ENCODE measurements at regions not wholly inside any gene's neighbourhood (a gene's known extent, or its start where the extent isn't known, plus 50 kb on each side); places are given as distances from the start of the nearest gene placed in this dataset.
A peak's percentile ranks its signal among the peaks of the same experiment; 100 is the strongest.

DNA sequence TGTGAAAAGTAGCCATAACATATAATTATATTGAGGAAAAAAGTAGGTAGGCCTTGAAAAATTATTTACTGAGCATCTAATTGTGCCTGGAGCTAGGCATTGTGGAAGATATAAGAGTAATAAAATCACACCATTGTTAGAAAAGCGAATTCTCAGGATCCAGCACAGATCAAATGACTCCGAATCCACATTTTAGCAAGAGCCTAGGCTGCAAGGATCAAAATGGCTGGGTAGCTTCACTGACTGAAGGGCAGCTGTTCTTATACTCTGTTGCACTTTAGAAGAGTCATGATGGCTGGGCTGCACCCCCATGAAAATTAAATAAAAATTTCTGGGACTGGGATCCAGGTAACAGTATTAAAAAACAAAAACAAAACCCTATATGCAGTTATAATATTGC lies 67.6 kb upstream of the HMCN1 start:
- H3K4me2 ChIP-seq (ENCODE audit: low read depth, low read length, poor library complexity, severe bottlenecking): no peak overlapping the region
- no peaks in the 10 kb centered on the region for H3K36me3 ChIP-seq (ENCODE audit: insufficient read depth, low read length)
- no peak overlapping the region for H3K9ac ChIP-seq (ENCODE audit: low read length)
- H3K4me1 ChIP-seq (ENCODE audit: low read length): peaks cover 45% of the 10 kb centered on the region
- H3K4me3 ChIP-seq (ENCODE audit: low read length): no peak overlapping the region
- H3K79me2 ChIP-seq (ENCODE audit: low read length): no peaks in the 10 kb centered on the region
- no peaks in the 10 kb centered on the region for H3K9me3 ChIP-seq (ENCODE audit: low read length)
- H3K27ac ChIP-seq (ENCODE audit: low read length): no peak overlapping the region
- H2AFZ ChIP-seq (ENCODE audit: low read length): no peak overlapping the region
- H4K20me1 ChIP-seq (ENCODE audit: insufficient read depth, low read depth, low read length): no peaks in the 10 kb centered on the region
- no peaks in the 10 kb centered on the region for H3K27me3 ChIP-seq (ENCODE audit: low read length)
- DNase-seq: no peak
- H3K9me2 ChIP-seq (replicated peaks; ENCODE audit: insufficient read depth, low read length): no peaks in the 10 kb centered on the region

DNA sequence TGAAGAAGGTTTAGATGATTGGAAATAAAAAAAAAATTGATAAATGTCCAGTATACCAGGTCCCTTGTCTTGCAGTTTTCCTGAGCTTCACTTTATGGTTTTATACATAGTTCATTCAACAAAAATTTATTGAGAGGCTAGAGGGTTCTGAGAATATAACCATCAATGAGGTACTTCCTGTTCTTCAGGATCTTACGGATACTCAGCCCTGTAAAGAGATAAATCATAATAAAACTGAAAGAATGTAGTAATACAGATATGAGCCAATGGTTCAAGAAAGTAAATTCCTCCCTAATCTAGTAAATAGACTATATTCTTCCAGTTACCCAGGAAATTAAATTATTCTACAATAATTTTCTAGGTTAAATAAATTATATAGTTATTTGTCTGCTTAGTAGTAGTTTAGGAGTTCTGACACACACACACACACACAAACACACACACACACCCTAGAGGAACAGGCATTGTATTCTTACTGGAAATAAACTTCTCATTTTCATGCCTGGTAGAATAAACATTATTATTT lies 70.4 kb upstream of the HMCN1 start:
- Histone ChIP-seq H3K4me3 (ENCODE audit: low read length) (peak overlapping the region; percentile 37; the same call in 1 of the 2 replicates), H3K9me2 (replicated peaks; ENCODE audit: insufficient read depth, low read length) (no peaks in the 10 kb centered on the region), H3K36me3 (ENCODE audit: insufficient read depth, low read length) (no peaks in the 10 kb centered on the region), H3K27me3 (ENCODE audit: low read length) (no peaks in the 10 kb centered on the region), H3K79me2 (ENCODE audit: low read length) (no peaks in the 10 kb centered on the region), H3K9ac (ENCODE audit: low read length) (0 out of 2 replicates have a peak overlapping the region, but pooled peaks have one; percentile 2), H3K27ac (ENCODE audit: low read length) (no peak overlapping the region), H3K4me1 (ENCODE audit: low read length) (peaks cover 36% of the 10 kb centered on the region), H4K20me1 (ENCODE audit: insufficient read depth, low read depth, low read length) (no peaks in the 10 kb centered on the region), H3K9me3 (ENCODE audit: low read length) (no peaks in the 10 kb centered on the region), H2AFZ (ENCODE audit: low read length) (0 out of 2 replicates have a peak overlapping the region, but pooled peaks have one; percentile 34), H3K4me2 (ENCODE audit: low read depth, low read length, poor library complexity, severe bottlenecking) (peak overlapping the region; percentile 60)
- no peak for DNase-seq

DNA sequence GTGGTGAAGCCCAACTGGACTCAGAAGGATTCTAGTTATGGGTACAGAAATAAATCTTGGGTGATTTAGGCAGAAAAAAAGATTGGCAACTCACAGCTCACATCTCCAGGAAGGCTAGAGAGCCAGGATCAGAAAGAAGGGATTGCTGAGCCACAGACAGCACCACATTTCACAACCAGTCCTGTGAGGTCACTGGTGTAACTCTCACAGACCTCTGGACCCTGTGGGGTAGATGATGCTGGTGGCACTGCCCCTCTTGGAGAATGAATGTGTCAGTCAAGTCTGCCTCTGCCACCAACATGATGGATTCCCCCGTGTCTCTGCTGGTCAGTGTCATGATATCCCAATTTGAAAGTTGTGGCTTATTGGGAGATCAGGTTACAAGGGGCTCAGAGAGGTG lies 70.9 kb upstream of the HMCN1 start:
- no peaks in the 10 kb centered on the region for H3K27me3 ChIP-seq (ENCODE audit: low read length)
- H3K27ac ChIP-seq (ENCODE audit: low read length): no peak overlapping the region
- peak overlapping the region; percentile 60 for H3K4me2 ChIP-seq (ENCODE audit: low read depth, low read length, poor library complexity, severe bottlenecking)
- no peak overlapping the region for H3K9ac ChIP-seq (ENCODE audit: low read length)
- H3K4me3 ChIP-seq (ENCODE audit: low read length): no peak overlapping the region
- H4K20me1 ChIP-seq (ENCODE audit: insufficient read depth, low read depth, low read length): no peaks in the 10 kb centered on the region
- H2AFZ ChIP-seq (ENCODE audit: low read length): no peak overlapping the region
- no peaks in the 10 kb centered on the region for H3K36me3 ChIP-seq (ENCODE audit: insufficient read depth, low read length)
- H3K4me1 ChIP-seq (ENCODE audit: low read length): peaks cover 36% of the 10 kb centered on the region
- DNase-seq: no peak
- no peaks in the 10 kb centered on the region for H3K9me3 ChIP-seq (ENCODE audit: low read length)
- H3K9me2 ChIP-seq (replicated peaks; ENCODE audit: insufficient read depth, low read length): no peaks in the 10 kb centered on the region
- no peaks in the 10 kb centered on the region for H3K79me2 ChIP-seq (ENCODE audit: low read length)

DNA sequence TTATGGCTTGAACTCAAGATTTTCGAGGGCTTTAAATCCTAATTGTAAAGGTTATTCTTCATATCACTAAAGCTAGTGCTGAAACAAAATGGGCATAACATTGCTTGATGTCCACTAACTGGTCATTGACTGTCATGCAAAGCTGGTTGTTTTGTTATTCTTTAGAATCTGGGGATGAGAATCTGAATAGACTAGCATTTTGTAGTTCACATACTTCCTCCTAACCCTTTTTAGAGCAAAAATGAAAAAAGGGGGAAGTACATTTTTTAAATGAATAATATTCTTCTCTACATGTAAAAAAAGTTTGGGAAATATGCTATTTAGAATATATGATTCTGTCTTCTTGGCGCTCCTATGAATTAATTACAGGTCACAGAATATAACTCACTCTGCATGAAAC lies 72.2 kb upstream of the HMCN1 start:
- DNase-seq: no peak
- Histone ChIP-seq H3K9ac (ENCODE audit: low read length) (no peak overlapping the region), H3K27me3 (ENCODE audit: low read length) (no peaks in the 10 kb centered on the region), H4K20me1 (ENCODE audit: insufficient read depth, low read depth, low read length) (no peaks in the 10 kb centered on the region), H3K9me3 (ENCODE audit: low read length) (no peaks in the 10 kb centered on the region), H3K9me2 (replicated peaks; ENCODE audit: insufficient read depth, low read length) (no peaks in the 10 kb centered on the region), H3K4me1 (ENCODE audit: low read length) (peaks cover 36% of the 10 kb centered on the region), H3K4me3 (ENCODE audit: low read length) (no peak overlapping the region), H3K27ac (ENCODE audit: low read length) (no peak overlapping the region), H2AFZ (ENCODE audit: low read length) (peak overlapping the region; percentile 65; the same call in 1 of the 2 replicates), H3K4me2 (ENCODE audit: low read depth, low read length, poor library complexity, severe bottlenecking) (no peak overlapping the region), H3K79me2 (ENCODE audit: low read length) (no peaks in the 10 kb centered on the region), H3K36me3 (ENCODE audit: insufficient read depth, low read length) (no peaks in the 10 kb centered on the region)

DNA sequence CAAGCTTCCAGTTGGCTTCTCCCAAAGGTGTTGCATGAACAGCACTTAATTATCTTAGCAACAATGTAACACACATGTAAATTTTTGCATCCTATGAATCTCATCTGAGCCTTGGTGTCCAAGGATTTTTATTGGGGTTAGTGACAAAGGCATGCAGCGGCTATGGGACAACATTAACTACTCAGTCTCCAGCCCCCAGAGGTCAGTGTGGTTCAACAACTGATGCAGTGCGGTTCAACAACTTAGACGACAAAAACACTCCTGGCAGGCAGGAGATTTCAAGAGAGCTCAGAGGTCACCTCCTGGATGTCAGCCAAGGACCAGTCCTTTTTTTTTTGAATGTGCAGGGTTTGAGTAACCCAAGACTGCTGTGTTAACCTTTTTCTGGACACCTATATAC lies 77.5 kb upstream of the HMCN1 start:
- Histone ChIP-seq H3K79me2 (ENCODE audit: low read length) (no peaks in the 10 kb centered on the region), H3K4me1 (ENCODE audit: low read length) (peaks cover under 1% of the 10 kb centered on the region), H2AFZ (ENCODE audit: low read length) (no peak overlapping the region), H3K36me3 (ENCODE audit: insufficient read depth, low read length) (no peaks in the 10 kb centered on the region), H3K9me2 (replicated peaks; ENCODE audit: insufficient read depth, low read length) (no peaks in the 10 kb centered on the region), H3K4me2 (ENCODE audit: low read depth, low read length, poor library complexity, severe bottlenecking) (no peak overlapping the region), H4K20me1 (ENCODE audit: insufficient read depth, low read depth, low read length) (no peaks in the 10 kb centered on the region), H3K9ac (ENCODE audit: low read length) (no peak overlapping the region), H3K27ac (ENCODE audit: low read length) (no peak overlapping the region), H3K9me3 (ENCODE audit: low read length) (no peaks in the 10 kb centered on the region), H3K4me3 (ENCODE audit: low read length) (no peak overlapping the region), H3K27me3 (ENCODE audit: low read length) (0 out of 2 replicates have a peak, but pooled peaks cover 3% of the 10 kb centered on the region)
- no peak for DNase-seq

DNA sequence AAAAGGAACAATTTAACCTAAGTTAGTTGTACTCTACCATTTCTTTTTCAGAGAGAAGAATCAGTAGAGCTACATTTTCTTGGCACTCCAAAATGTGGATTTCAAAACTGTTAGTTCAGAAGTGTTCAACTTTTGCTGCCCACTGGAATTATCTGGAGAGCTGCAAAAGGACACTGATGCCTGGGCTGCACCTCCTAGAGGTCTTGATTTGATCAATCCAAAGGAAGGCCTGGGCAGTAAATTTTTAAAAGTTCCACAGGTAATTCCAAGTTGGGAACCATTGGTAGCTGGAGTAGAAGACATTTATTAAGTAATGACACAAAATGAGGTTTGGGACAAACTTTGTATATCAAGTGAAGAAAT lies 79.3 kb upstream of the HMCN1 start:
- Histone ChIP-seq H3K4me1 (ENCODE audit: low read length) (no peaks in the 10 kb centered on the region), H3K4me3 (ENCODE audit: low read length) (no peak overlapping the region), H3K27ac (ENCODE audit: low read length) (no peak overlapping the region), H3K9ac (ENCODE audit: low read length) (no peak overlapping the region), H2AFZ (ENCODE audit: low read length) (no peak overlapping the region), H3K36me3 (ENCODE audit: insufficient read depth, low read length) (no peaks in the 10 kb centered on the region), H3K79me2 (ENCODE audit: low read length) (no peaks in the 10 kb centered on the region), H3K4me2 (ENCODE audit: low read depth, low read length, poor library complexity, severe bottlenecking) (no peak overlapping the region), H3K9me2 (replicated peaks; ENCODE audit: insufficient read depth, low read length) (no peaks in the 10 kb centered on the region), H4K20me1 (ENCODE audit: insufficient read depth, low read depth, low read length) (no peaks in the 10 kb centered on the region), H3K9me3 (ENCODE audit: low read length) (no peaks in the 10 kb centered on the region), H3K27me3 (ENCODE audit: low read length) (0 out of 2 replicates have a peak, but pooled peaks cover 3% of the 10 kb centered on the region)
- DNase-seq: no peak

DNA sequence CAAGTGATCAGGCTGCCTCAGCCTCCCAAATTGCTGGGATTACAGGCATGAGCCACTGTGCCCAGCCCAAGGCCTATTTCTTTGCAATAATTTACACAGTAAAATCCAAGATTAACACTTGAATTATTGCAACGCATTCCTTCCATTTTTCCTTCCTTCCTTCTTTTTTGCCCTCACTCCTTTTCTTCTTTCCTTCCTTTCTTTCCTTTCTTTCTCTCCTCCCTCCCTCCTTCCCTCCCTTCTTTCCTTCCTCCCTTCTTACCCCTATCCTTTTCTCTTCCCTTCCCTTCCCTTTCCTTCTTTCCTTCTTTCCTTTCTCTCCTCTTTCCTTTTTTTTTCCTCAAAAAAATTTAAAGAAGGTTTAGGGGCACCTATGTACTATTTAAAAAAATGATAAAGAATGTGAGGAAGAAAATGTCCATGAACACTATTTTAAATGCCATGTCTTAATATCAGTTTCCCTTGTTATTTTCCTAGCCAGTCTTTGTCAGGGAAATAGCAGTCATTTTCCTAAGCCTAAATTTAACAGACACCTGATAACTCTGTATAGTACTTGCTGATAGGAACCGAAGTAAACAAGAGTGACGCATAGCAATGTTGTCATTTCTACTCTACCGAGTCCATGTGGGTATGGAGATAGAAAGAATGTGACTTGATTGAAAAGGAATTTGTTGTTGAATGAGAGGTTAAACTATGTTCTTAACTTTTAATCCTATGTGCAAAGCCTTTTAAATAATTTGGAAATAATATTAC lies 79.8 kb upstream of the HMCN1 start:
- Histone ChIP-seq H3K9ac (ENCODE audit: low read length) (no peak overlapping the region), H3K4me1 (ENCODE audit: low read length) (no peaks in the 10 kb centered on the region), H3K4me3 (ENCODE audit: low read length) (no peak overlapping the region), H3K27me3 (ENCODE audit: low read length) (0 out of 2 replicates have a peak, but pooled peaks cover 3% of the 10 kb centered on the region), H3K9me3 (ENCODE audit: low read length) (no peaks in the 10 kb centered on the region), H3K27ac (ENCODE audit: low read length) (no peak overlapping the region), H3K4me2 (ENCODE audit: low read depth, low read length, poor library complexity, severe bottlenecking) (no peak overlapping the region), H2AFZ (ENCODE audit: low read length) (no peak overlapping the region), H3K36me3 (ENCODE audit: insufficient read depth, low read length) (no peaks in the 10 kb centered on the region), H3K79me2 (ENCODE audit: low read length) (no peaks in the 10 kb centered on the region), H3K9me2 (replicated peaks; ENCODE audit: insufficient read depth, low read length) (no peaks in the 10 kb centered on the region), H4K20me1 (ENCODE audit: insufficient read depth, low read depth, low read length) (no peaks in the 10 kb centered on the region)
- DNase-seq: no peak

DNA sequence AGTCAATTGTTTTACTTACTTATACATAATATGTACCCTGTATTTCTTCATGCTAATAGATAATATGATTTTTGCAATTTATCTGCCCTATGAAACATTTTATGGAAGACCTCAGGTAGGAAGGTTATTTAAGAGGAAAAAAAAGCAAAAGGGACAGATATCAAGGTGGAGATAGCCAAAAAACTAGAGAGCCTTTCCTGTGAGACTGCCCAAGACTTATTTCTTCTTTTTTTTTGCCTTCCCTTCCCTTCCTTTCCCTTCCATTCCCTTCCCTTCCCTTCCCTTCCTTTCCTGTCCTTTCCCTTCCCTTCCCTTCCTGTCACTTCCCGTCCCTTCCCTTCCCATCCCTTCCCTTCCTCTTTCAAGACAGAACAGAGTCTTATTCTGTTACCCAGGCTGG lies 80.6 kb upstream of the HMCN1 start:
- H3K4me2 ChIP-seq (ENCODE audit: low read depth, low read length, poor library complexity, severe bottlenecking): no peak overlapping the region
- no peaks in the 10 kb centered on the region for H4K20me1 ChIP-seq (ENCODE audit: insufficient read depth, low read depth, low read length)
- no peaks in the 10 kb centered on the region for H3K4me1 ChIP-seq (ENCODE audit: low read length)
- 0 out of 2 replicates have a peak, but pooled peaks cover 3% of the 10 kb centered on the region for H3K27me3 ChIP-seq (ENCODE audit: low read length)
- DNase-seq: no peak
- H3K79me2 ChIP-seq (ENCODE audit: low read length): no peaks in the 10 kb centered on the region
- no peak overlapping the region for H3K27ac ChIP-seq (ENCODE audit: low read length)
- H3K4me3 ChIP-seq (ENCODE audit: low read length): no peak overlapping the region
- H3K9me3 ChIP-seq (ENCODE audit: low read length): no peaks in the 10 kb centered on the region
- H3K36me3 ChIP-seq (ENCODE audit: insufficient read depth, low read length): no peaks in the 10 kb centered on the region
- H3K9me2 ChIP-seq (replicated peaks; ENCODE audit: insufficient read depth, low read length): no peaks in the 10 kb centered on the region
- H3K9ac ChIP-seq (ENCODE audit: low read length): no peak overlapping the region
- no peak overlapping the region for H2AFZ ChIP-seq (ENCODE audit: low read length)

All from Karpas-422 (cell line).